Neural progenitor cell (in vitro differentiated cells): ENCODE measurements at regions not wholly inside any gene's neighbourhood (a gene's known extent, or its start where the extent isn't known, plus 50 kb on each side); places are given as distances from the start of the nearest gene placed in this dataset.

Experiments used
- EZH2 ChIP-seq: fragments of 200-600 bp; sonication (generic); IDR thresholded peaks from 2 replicates; pipeline ENCODE4 v1.6.1; 2017; ENCODE audit warnings: antibody characterized with exemption, mild to moderate bottlenecking, moderate library complexity
- EZH2phosphoT487 ChIP-seq: fragments of 200-600 bp; sonication (generic); IDR thresholded peaks from 2 replicates; pipeline ENCODE4 v1.6.1; 2017; ENCODE audit warnings: antibody characterized with exemption
- TF ChIP-seq, protein P1 (sequence below): fragments of 200-600 bp; sonication (generic); IDR thresholded peaks from 2 replicates; pipeline ENCODE4 v1.5.1; 2017; ENCODE audit warnings: antibody characterized with exemption, mild to moderate bottlenecking

DNA sequence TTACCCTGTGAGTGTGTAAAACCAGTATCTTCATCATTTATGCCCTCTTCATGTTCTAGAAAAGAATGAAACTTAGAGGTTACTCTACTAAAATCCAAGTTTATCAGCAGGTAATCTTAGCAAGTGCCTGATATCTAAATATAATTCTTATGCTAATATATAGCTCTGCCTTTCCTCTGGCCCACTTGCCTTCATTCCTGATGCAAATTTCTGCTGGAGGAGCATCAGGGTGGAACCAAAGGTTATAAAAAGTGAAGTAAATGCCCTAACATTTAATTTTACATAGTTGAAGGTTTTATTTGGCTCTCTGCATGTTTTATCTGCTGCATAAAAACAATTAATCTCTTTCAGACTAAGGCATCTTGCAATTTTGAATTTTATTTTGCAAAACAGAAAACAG, 936.2 kb downstream of the ROBO2 start:
- TF ChIP-seq, protein P1, sequence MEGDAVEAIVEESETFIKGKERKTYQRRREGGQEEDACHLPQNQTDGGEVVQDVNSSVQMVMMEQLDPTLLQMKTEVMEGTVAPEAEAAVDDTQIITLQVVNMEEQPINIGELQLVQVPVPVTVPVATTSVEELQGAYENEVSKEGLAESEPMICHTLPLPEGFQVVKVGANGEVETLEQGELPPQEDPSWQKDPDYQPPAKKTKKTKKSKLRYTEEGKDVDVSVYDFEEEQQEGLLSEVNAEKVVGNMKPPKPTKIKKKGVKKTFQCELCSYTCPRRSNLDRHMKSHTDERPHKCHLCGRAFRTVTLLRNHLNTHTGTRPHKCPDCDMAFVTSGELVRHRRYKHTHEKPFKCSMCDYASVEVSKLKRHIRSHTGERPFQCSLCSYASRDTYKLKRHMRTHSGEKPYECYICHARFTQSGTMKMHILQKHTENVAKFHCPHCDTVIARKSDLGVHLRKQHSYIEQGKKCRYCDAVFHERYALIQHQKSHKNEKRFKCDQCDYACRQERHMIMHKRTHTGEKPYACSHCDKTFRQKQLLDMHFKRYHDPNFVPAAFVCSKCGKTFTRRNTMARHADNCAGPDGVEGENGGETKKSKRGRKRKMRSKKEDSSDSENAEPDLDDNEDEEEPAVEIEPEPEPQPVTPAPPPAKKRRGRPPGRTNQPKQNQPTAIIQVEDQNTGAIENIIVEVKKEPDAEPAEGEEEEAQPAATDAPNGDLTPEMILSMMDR, result no peak
- TF ChIP-seq EZH2, result no peak
- no peak for TF ChIP-seq EZH2phosphoT487
